ENCODE measurements at regions not wholly inside any gene's neighbourhood (a gene's known extent, or its start where the extent isn't known, plus 50 kb on each side); places are given as distances from the start of the nearest gene placed in this dataset.

- no peak for DNase-seq
- Histone ChIP-seq H3K9me3 (no peaks in the 10 kb centered on the region), H3F3A (replicated peaks; ENCODE audit: insufficient read depth) (no peaks in the 10 kb centered on the region), H3K36me3 (replicated peaks in 1 of 2; ENCODE audit: control insufficient read depth in 1 of 2, insufficient read depth in 2 of 2, low read length in 1 of 2) (no peaks in the 10 kb centered on the region), H2AFZ (ENCODE audit: low read depth) (no peak overlapping the region), H3K9me2 (0 out of 2 replicates have a peak, but pooled peaks cover 4% of the 10 kb centered on the region), H3K9ac (no peak overlapping the region), H3K27me3 (ENCODE audit: insufficient read depth) (no peaks in the 10 kb centered on the region), H3K4me1 (ENCODE audit: control insufficient read depth in 1 of 2, insufficient read depth in 2 of 2, low read depth in 1 of 2, low read length in 1 of 2) (no peaks in the 10 kb centered on the region), H3K4me2 (no peak overlapping the region), H3K27ac (ENCODE audit: low read depth in 2 of 2, low read length in 1 of 2) (no peak overlapping the region), H3K4me3 (ENCODE audit: low read depth in 2 of 2, low read length in 1 of 2) (no peak overlapping the region), H4K20me1 (ENCODE audit: insufficient read depth) (no peaks in the 10 kb centered on the region), H3K79me2 (ENCODE audit: insufficient read depth) (no peaks in the 10 kb centered on the region)
- WGBS (ENCODE audit: low lambda C conversion rate), result 6% methylated on average over 2 of the region's 2 CpGs
- ChIA-PET CTCF (no interaction called here), POLR2A (no interaction called here)
- TF ChIP-seq, protein P1, sequence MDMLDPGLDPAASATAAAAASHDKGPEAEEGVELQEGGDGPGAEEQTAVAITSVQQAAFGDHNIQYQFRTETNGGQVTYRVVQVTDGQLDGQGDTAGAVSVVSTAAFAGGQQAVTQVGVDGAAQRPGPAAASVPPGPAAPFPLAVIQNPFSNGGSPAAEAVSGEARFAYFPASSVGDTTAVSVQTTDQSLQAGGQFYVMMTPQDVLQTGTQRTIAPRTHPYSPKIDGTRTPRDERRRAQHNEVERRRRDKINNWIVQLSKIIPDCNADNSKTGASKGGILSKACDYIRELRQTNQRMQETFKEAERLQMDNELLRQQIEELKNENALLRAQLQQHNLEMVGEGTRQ (IDR thresholded peaks at IDR 0.05; ENCODE audit: borderline replicate concordance, low read depth, low read length), result no peak
- TF ChIP-seq NFIC (IDR thresholded peaks at IDR 0.05; ENCODE audit: borderline replicate concordance) (no peak), IRF3 (IDR thresholded peaks at IDR 0.05; ENCODE audit: low read depth, low read length) (no peak), SIN3A (IDR thresholded peaks at IDR 0.05; ENCODE audit: borderline replicate concordance, low read depth, low read length) (no peak), GATA2 (CRISPR knock-in tag; IDR thresholded peaks at IDR 0.05) (no peak), TEAD4 (IDR thresholded peaks at IDR 0.05; ENCODE audit: borderline replicate concordance, insufficient read depth) (no peak), USF1 (IDR thresholded peaks at IDR 0.05; ENCODE audit: borderline replicate concordance, low read depth) (no peak), RFX5 (IDR thresholded peaks at IDR 0.05; ENCODE audit: low read length) (no peak), POLR2AphosphoS5 (IDR thresholded peaks at IDR 0.05; ENCODE audit: low read depth, low read length) (no peak), JUND (IDR thresholded peaks at IDR 0.05) (no peak), MXI1 (IDR thresholded peaks at IDR 0.05; ENCODE audit: low read depth, low read length) (no peak), MEF2A (IDR thresholded peaks at IDR 0.05; ENCODE audit: borderline replicate concordance, low read depth) (no peak), FOXM1 (IDR thresholded peaks at IDR 0.05; ENCODE audit: low read depth) (no peak)
- TF ChIP-seq, protein P2, sequence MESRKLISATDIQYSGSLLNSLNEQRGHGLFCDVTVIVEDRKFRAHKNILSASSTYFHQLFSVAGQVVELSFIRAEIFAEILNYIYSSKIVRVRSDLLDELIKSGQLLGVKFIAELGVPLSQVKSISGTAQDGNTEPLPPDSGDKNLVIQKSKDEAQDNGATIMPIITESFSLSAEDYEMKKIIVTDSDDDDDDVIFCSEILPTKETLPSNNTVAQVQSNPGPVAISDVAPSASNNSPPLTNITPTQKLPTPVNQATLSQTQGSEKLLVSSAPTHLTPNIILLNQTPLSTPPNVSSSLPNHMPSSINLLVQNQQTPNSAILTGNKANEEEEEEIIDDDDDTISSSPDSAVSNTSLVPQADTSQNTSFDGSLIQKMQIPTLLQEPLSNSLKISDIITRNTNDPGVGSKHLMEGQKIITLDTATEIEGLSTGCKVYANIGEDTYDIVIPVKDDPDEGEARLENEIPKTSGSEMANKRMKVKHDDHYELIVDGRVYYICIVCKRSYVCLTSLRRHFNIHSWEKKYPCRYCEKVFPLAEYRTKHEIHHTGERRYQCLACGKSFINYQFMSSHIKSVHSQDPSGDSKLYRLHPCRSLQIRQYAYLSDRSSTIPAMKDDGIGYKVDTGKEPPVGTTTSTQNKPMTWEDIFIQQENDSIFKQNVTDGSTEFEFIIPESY (IDR thresholded peaks at IDR 0.05; ENCODE audit: borderline replicate concordance, low read depth), result no peak
Measured at GRCh38 chr5:175079707-175080106, 355.3 kb downstream of the MSX2 start.

DNA sequence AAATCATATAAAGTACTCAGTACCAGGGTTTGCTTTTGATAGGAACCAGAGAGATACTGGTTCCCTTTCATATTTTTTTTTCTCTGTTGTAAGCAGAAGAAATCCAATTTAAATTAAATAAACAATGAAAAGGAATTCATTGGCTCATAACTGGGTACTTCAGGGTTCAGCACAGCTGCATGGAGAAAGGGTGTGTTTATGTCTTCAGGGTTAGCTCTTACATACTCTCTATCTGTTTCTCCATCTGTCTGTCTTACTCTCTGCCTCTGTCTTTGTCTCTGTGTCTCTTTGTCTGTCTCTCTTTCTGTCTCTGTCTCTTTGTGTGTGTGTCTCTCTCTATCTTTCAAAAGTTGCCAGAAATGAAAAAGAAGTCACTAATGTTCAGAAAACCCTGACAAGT, 345.9 kb downstream of the MSX2 start:
- Histone ChIP-seq H3K36me3 (replicated peaks in 1 of 2; ENCODE audit: control insufficient read depth in 1 of 2, insufficient read depth in 2 of 2, low read length in 1 of 2) (no peaks in the 10 kb centered on the region), H3K27me3 (ENCODE audit: insufficient read depth) (no peaks in the 10 kb centered on the region), H3K4me2 (no peak overlapping the region), H3K9ac (no peak overlapping the region), H3K79me2 (ENCODE audit: insufficient read depth) (no peaks in the 10 kb centered on the region), H3F3A (replicated peaks; ENCODE audit: insufficient read depth) (no peaks in the 10 kb centered on the region), H3K4me1 (ENCODE audit: control insufficient read depth in 1 of 2, insufficient read depth in 2 of 2, low read depth in 1 of 2, low read length in 1 of 2) (no peaks in the 10 kb centered on the region), H3K9me2 (no peaks in the 10 kb centered on the region), H2AFZ (ENCODE audit: low read depth) (no peak overlapping the region), H3K27ac (ENCODE audit: low read depth in 2 of 2, low read length in 1 of 2) (no peak overlapping the region), H3K4me3 (ENCODE audit: low read depth in 2 of 2, low read length in 1 of 2) (no peak overlapping the region), H4K20me1 (ENCODE audit: insufficient read depth) (no peaks in the 10 kb centered on the region), H3K9me3 (no peaks in the 10 kb centered on the region)
- POLR2A ChIA-PET, result no interaction called here
- DNase-seq, result no peak
- no peak for TF ChIP-seq CTCF (IDR thresholded peaks at IDR 0.05)
- CTCF ChIA-PET, result no interaction called here

Data from SK-N-SH (cell line).